ENCODE measurements at regions not wholly inside any gene's neighbourhood (a gene's known extent, or its start where the extent isn't known, plus 50 kb on each side); places are given as distances from the start of the nearest gene placed in this dataset.

DNA sequence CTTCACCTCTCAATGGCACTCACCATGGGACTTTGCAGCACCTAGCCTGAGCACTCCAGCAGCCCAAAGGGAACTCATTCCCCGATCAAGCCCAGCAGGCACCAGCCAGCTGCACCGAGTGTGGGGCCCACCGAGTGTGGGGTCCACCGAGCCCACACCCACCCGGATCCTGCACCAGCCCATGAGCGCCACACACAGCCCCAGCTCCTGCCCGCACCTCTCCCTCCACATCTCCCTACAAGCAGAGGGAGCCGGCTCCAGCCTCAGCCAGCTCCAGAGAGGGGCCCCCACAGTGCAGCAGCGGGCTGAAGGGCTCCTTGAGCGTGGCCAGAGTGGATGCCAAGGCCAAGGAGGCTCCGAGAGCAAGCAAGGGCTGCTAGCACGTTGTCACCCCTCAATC is 1182.4 kb downstream of the HACE1 start:
- TF ChIP-seq CTCF (IDR thresholded peaks at IDR 0.05; ENCODE audit: insufficient read depth, low read depth, low read length, missing control alignments): no peak
- no peak overlapping the region for H3K4me3 ChIP-seq (ENCODE audit: low read depth, low read length)
- no peak for DNase-seq (ENCODE audit: low read depth)

- no peak for DNase-seq (ENCODE audit: low read depth)
- H3K4me3 ChIP-seq (ENCODE audit: low read depth, low read length): no peak overlapping the region
- no peak for TF ChIP-seq CTCF (IDR thresholded peaks at IDR 0.05; ENCODE audit: insufficient read depth, low read depth, low read length, missing control alignments)
These were observed 1183.8 kb downstream of the HACE1 start for GRCh38 chr6:103675807-103676406.

DNA sequence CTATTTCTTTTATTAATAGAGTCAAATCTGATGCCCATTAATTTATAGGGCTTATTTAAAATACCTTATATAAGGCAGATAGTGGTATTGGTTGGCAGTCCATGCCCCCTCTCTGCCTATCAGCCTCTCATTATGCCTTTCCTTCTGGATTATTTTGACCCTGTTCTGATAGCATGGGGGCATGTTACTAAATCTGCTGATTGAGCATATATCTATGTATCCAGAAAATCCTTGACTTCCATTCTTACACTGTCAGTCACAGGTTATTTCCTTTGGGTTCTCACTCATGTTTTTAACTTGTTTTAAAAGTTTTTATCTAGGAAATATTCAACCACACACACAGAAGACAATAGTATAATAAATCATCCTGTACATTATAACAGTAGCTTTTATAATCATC is 1184.9 kb downstream of the HACE1 start:
- no peak for DNase-seq (ENCODE audit: low read depth)
- TF ChIP-seq CTCF (IDR thresholded peaks at IDR 0.05; ENCODE audit: insufficient read depth, low read depth, low read length, missing control alignments): no peak
- H3K4me3 ChIP-seq (ENCODE audit: low read depth, low read length): no peak overlapping the region

- DNase-seq (ENCODE audit: low read depth): no peak
- H3K4me3 ChIP-seq (ENCODE audit: low read depth, low read length): no peak overlapping the region
- TF ChIP-seq CTCF (IDR thresholded peaks at IDR 0.05; ENCODE audit: insufficient read depth, low read depth, low read length, missing control alignments): no peak
These were observed 1187.5 kb downstream of the HACE1 start for GRCh38 chr6:103672169-103672568.

DNA sequence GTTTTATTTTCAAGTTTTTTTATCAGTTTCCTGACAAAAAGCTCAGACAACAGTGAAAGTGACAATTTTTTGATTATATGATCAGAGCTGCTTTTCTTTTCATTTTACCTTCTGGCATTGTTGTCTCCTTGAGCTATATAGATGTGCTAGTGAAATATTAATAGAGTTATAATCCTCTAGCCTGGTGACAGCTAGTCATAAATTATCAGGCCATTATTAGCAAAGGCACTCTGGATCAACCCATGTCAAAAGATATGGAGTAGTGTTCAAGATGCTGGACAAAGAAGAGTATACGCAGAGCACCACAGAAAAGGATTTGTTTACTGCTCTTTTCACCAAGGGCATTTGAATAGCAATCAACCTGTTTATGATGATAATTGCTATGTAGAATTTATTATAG is 1230.1 kb downstream of the HACE1 start:
- no peak for TF ChIP-seq CTCF (IDR thresholded peaks at IDR 0.05; ENCODE audit: insufficient read depth, low read depth, low read length, missing control alignments)
- no peak overlapping the region for H3K4me3 ChIP-seq (ENCODE audit: low read depth, low read length)
- no peak for DNase-seq (ENCODE audit: low read depth)

- DNase-seq (ENCODE audit: low read depth): no peak
- no peak overlapping the region for H3K4me3 ChIP-seq (ENCODE audit: low read depth, low read length)
These were observed 1242.1 kb downstream of the HACE1 start for GRCh38 chr6:103617642-103618041.

More at GRCh38 chr6:103617642-103618041, 1242.1 kb downstream of the HACE1 start:
- TF ChIP-seq CTCF (IDR thresholded peaks at IDR 0.05; ENCODE audit: insufficient read depth, low read depth, low read length, missing control alignments): no peak
